HCT116 (cell line): ENCODE measurements at regions not wholly inside any gene's neighbourhood (a gene's known extent, or its start where the extent isn't known, plus 50 kb on each side); places are given as distances from the start of the nearest gene placed in this dataset.

Source experiments
- ATAC-seq: fragments of 200-7000 bp; cut with Tn5 transposase; 2 replicates; pipeline ENCODE4 v1.9.1; 2020; ENCODE audit warnings: mild to moderate bottlenecking, moderate library complexity
- BruUV-seq: library from RNA; stranded (reverse); fragments of 400-500 nt; replicated peaks from 2 replicates; lab custom pipeline; 2021; lab: Mats Ljungman, UMichigan
- CTCF ChIA-PET: fragments of 300-600 bp; sonication (Branson Sonifier 250); formaldehyde crosslinking; loops from one replicate; lab custom pipeline; 2021; ENCODE audit warnings: antibody characterized with exemption; lab: Charles Lee
- POLR2A ChIA-PET: fragments of 300-600, 350-600 bp; sonication (Branson Sonifier 250); formaldehyde crosslinking; loops from one replicate; lab custom pipeline; 2021; ENCODE audit warnings: antibody characterized with exemption; lab: Charles Lee
- RAD21 ChIA-PET, 2 experiments: fragments of 300-600 bp; sonication (Branson Sonifier 250); formaldehyde crosslinking; loops; one replicate each; lab custom pipeline; 2023; ENCODE audit warnings: low total read pairs in 2 of 2; ENCODE audit not compliant: uncharacterized antibody in 2 of 2, unreplicated experiment in 2 of 2, low non-redundant PET in 1 of 2; lab: Charles Lee
- DNase-seq: peaks from one replicate; pipeline ENCODE4 v3.0.0-alpha.2; 2010; ENCODE audit warnings: low read depth, low spot score
- H2AFZ ChIP-seq: fragments of 200-600 bp; shearing (Covaris generic), sonication (generic); 2 replicates; pipeline ENCODE4 v1.6.1; 2017; ENCODE audit warnings: low read depth, mixed run types, mixed read lengths, antibody characterized with exemption, low read length; ENCODE audit not compliant: poor library complexity, severe bottlenecking
- H3K27ac ChIP-seq: 2 replicates; pipeline ENCODE4 v1.5.1; 2012; ENCODE audit warnings: low read depth, low read length
- H3K27me3 ChIP-seq: fragments of 200-600 bp; sonication (generic); 2 replicates; pipeline ENCODE4 v1.6.1; 2016; ENCODE audit warnings: mixed run types, low read length, mixed read lengths; ENCODE audit not compliant: insufficient read depth
- H3K36me3 ChIP-seq, 2 experiments: fragments of 200-500 bp in 1 of 2; fragments of 200-600 bp in 1 of 2; sonication (Bioruptor generic) in 1 of 2; sonication (generic) in 1 of 2; 2 replicates each; pipeline versions ENCODE4 v1.5.1 to v1.6.1; 2014 to 2016; ENCODE audit warnings: low read length in 2 of 2, inconsistent platforms in 1 of 2, mixed read lengths in 1 of 2, mixed run types in 1 of 2; ENCODE audit not compliant: insufficient read depth in 2 of 2, control insufficient read depth in 1 of 2
- H3K4me1 ChIP-seq, 2 experiments: fragments of 200-600 bp in 1 of 2; sonication (generic) in 1 of 2; 2 replicates each; pipeline versions ENCODE4 v1.5.1 to v1.6.1; 2012 to 2017; ENCODE audit warnings: low read length in 2 of 2, inconsistent platforms in 1 of 2, mild to moderate bottlenecking in 1 of 2, mixed read lengths in 1 of 2, mixed run types in 1 of 2, moderate library complexity in 1 of 2; ENCODE audit not compliant: insufficient read depth in 2 of 2, control insufficient read depth in 1 of 2
- H3K4me2 ChIP-seq: fragments of 200-600 bp; sonication (generic); 2 replicates; pipeline ENCODE4 v1.6.1; 2017; ENCODE audit warnings: mixed run types, low read length, mixed read lengths
- H3K4me3 ChIP-seq, 2 experiments: fragments of 200-600 bp in 1 of 2; sonication (generic) in 1 of 2; replicated peaks in 1 of 2; 2 replicates each; pipeline ENCODE4 v1.5.1; 2011 to 2016; ENCODE audit warnings: low read length in 2 of 2, control low read depth in 1 of 2, low read depth in 1 of 2, mild to moderate bottlenecking in 1 of 2, mixed read lengths in 1 of 2, mixed run types in 1 of 2
- H3K79me2 ChIP-seq: fragments of 200-600 bp; sonication (generic); 2 replicates; pipeline ENCODE4 v1.6.1; 2017; ENCODE audit warnings: mild to moderate bottlenecking, mixed run types, low read length, moderate library complexity, mixed read lengths; ENCODE audit not compliant: insufficient read depth
- H3K9ac ChIP-seq: fragments of 200-600 bp; sonication (generic); 2 replicates; pipeline ENCODE4 v1.6.1; 2016; ENCODE audit warnings: low read length, mixed read lengths
- H3K9me2 ChIP-seq: fragments of 200-600 bp; sonication (generic), shearing (Covaris generic); 2 replicates; pipeline ENCODE4 v1.6.1; 2017; ENCODE audit warnings: mixed run types, mild to moderate bottlenecking, moderate library complexity; ENCODE audit not compliant: insufficient read depth
- H3K9me3 ChIP-seq, 2 experiments: fragments of 200-500 bp in 1 of 2; fragments of 200-600 bp in 1 of 2; sonication (Bioruptor generic) in 1 of 2; sonication (generic) in 1 of 2; 2 replicates each; pipeline ENCODE4 v1.6.1; 2014 to 2017; ENCODE audit warnings: low read length in 2 of 2, mixed read lengths in 2 of 2, inconsistent platforms in 1 of 2, low read depth in 1 of 2, mild to moderate bottlenecking in 1 of 2, mixed run types in 1 of 2, moderate library complexity in 1 of 2; ENCODE audit not compliant: control insufficient read depth in 1 of 2, insufficient read depth in 1 of 2
- H4K20me1 ChIP-seq: fragments of 200-600 bp; sonication (generic), shearing (Covaris generic); 2 replicates; pipeline ENCODE4 v1.6.1; 2017; ENCODE audit warnings: mixed run types, mild to moderate bottlenecking, moderate library complexity; ENCODE audit not compliant: insufficient read depth
- CBX3 ChIP-seq: IDR thresholded peaks from 2 replicates; pipeline ENCODE4 v1.6.1; 2012; ENCODE audit warnings: low read depth
- ELF1 ChIP-seq: IDR thresholded peaks from 2 replicates; pipeline ENCODE4 v1.6.1; 2012; ENCODE audit warnings: low read depth, borderline replicate concordance
- EZH2phosphoT487 ChIP-seq: fragments of 200-600 bp; IDR thresholded peaks from 2 replicates; pipeline ENCODE4 v1.6.1; 2018; ENCODE audit warnings: antibody characterized with exemption, borderline replicate concordance
- FOSL1 ChIP-seq: IDR thresholded peaks from 2 replicates; pipeline ENCODE4 v1.6.1; 2012; ENCODE audit warnings: low read depth
- JUND ChIP-seq: IDR thresholded peaks from 2 replicates; pipeline ENCODE4 v1.6.1; 2012
- POLR2AphosphoS5 ChIP-seq: IDR thresholded peaks from 2 replicates; pipeline ENCODE4 v1.6.1; 2011; ENCODE audit warnings: mild to moderate bottlenecking, low read depth, low read length, moderate library complexity
- RAD21 ChIP-seq: IDR thresholded peaks from 2 replicates; pipeline ENCODE4 v1.6.1; 2012; ENCODE audit warnings: low read depth, mild to moderate bottlenecking
- SIN3A ChIP-seq: IDR thresholded peaks from 2 replicates; pipeline ENCODE4 v1.6.1; 2012; ENCODE audit warnings: low read depth
- SP1 ChIP-seq: IDR thresholded peaks from 2 replicates; pipeline ENCODE4 v1.6.1; 2012; ENCODE audit warnings: low read depth
- SRF ChIP-seq: IDR thresholded peaks from 2 replicates; pipeline ENCODE4 v1.6.1; 2012; ENCODE audit warnings: low read depth
- YY1 ChIP-seq: IDR thresholded peaks from 2 replicates; pipeline ENCODE4 v1.6.1; 2011; ENCODE audit warnings: low read length, low read depth, moderate library complexity, mild to moderate bottlenecking; ENCODE audit not compliant: insufficient replicate concordance; ENCODE audit errors: extremely low read depth
- intact Hi-C: fragments of 100-400 bp; cut with micrococcal nuclease; formaldehyde crosslinking; loops from 2 replicates; pipeline ENCODE4 v1.10.0; 2022
- TF ChIP-seq, protein P1 (sequence below), 3 experiments: fragments of 200-600 bp in 1 of 3; sonication (generic) in 1 of 3; IDR thresholded peaks in 2 of 3; conservative IDR thresholded peaks in 1 of 3; 2 replicates each; pipeline ENCODE4 v1.5.1; 2012 to 2017; ENCODE audit warnings: low read depth in 2 of 3, low read length in 2 of 3, antibody characterized with exemption in 1 of 3, borderline replicate concordance in 1 of 3, control low read depth in 1 of 3, mild to moderate bottlenecking in 1 of 3, mixed read lengths in 1 of 3, mixed run types in 1 of 3, moderate library complexity in 1 of 3; ENCODE audit not compliant: insufficient read depth in 1 of 3
- TF ChIP-seq, protein P2 (sequence below): IDR thresholded peaks from 2 replicates; pipeline ENCODE4 v1.6.1; 2012; ENCODE audit warnings: low read depth
- TF ChIP-seq, protein P3 (sequence below): IDR thresholded peaks from 2 replicates; pipeline ENCODE4 v1.6.1; 2012

DNA sequence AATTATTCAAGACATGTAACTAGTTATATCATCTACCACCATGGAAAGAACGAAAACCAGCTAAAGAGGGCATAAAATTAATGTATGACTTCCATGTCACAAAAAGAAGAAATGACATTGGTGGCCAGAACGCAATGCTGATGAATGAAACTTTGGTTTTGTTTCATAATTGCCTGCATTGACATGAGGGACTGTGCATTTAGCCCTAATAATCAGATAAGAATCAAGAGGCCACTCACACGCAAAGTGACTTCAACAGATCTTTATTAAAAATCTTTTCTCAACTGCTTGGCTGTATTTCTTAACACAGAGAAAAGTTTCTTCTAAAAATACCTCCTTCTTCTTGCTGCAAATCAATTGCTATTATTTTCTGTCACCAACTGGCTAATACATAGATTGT, 184.7 kb upstream of the RUNX1 start:
- H3K9me2 ChIP-seq: no peaks in the 10 kb centered on the region
- POLR2A ChIA-PET: interaction anchor here (1.0 to 1.4 kb wide), 2 partner anchors 11 to 23 kb away, joined by 4 to 5 read pairs; no protein-coding TSS in a partner anchor
- RAD21 ChIA-PET: no interaction called here
- intact Hi-C loops: no loop called here
- H3K4me1 ChIP-seq: peaks cover 28 to 35% of the 10 kb centered on the region in 2 experiments
- H3K36me3 ChIP-seq: no peaks in the 10 kb centered on the region
- no peak for DNase-seq
- H3K79me2 ChIP-seq: no peaks in the 10 kb centered on the region
- no peak overlapping the region for H2AFZ ChIP-seq
- no TSS peak for BruUV-seq
- CTCF ChIA-PET: no interaction called here
- no peaks in the 10 kb centered on the region for H3K27me3 ChIP-seq
- H3K9me3 ChIP-seq: no peaks in the 10 kb centered on the region
- H3K9ac ChIP-seq: no peak overlapping the region
- no peak overlapping the region for H3K4me3 ChIP-seq
- TF ChIP-seq RAD21 (no peak), SRF (no peak), JUND (no peak), SP1 (no peak), YY1 (no peak), CBX3 (no peak)
- peak overlapping the region; percentile 51; the same call in 1 of the 2 replicates for H3K27ac ChIP-seq
- H3K4me2 ChIP-seq: peak overlapping the region; percentile 61; the same call in 1 of the 2 replicates
- no peak for ATAC-seq
- H4K20me1 ChIP-seq: no peaks in the 10 kb centered on the region

DNA sequence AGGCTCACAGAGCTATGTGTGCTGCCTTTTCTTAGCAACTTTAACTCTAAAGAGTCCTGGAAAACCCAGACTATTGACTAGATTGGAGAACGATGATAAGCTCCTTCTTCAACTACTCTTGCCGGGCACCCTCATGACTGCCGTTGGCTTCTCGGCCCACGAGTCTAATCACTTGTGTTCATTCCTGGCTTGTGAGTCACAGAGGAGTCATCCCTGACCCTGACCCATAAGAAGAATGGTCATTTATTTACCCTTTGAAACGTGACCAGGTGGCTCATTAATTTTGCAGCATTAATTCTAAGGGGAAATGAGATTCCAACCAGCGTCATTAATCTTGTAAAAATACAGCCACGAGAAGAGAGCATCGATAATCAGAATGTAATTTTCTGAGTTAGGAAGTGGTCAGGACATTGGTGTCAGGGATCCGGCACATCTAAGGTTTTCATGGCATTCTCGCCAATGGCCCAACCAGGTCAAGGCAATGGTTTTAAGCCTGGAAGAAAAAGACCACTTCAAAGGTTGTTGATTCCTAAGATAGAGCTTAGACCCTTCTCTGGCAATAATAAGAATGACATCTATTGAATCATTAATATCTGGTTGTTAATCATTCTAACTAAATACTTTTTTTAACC, 183.6 kb upstream of the RUNX1 start:
- Histone ChIP-seq H2AFZ (peak overlapping the region; percentile 25), H3K9me3 (no peaks in the 10 kb centered on the region), H4K20me1 (no peaks in the 10 kb centered on the region), H3K79me2 (no peaks in the 10 kb centered on the region), H3K36me3 (no peaks in the 10 kb centered on the region), H3K4me3 (peak overlapping the region in 1 of 2 experiments; percentile 7; a peak in 1 of 4 replicates), H3K9ac (peak overlapping the region; percentile 10), H3K27ac (peak overlapping the region; percentile 51; the same call in 1 of the 2 replicates), H3K27me3 (no peaks in the 10 kb centered on the region), H3K9me2 (no peaks in the 10 kb centered on the region), H3K4me2 (peak overlapping the region; percentile 61), H3K4me1 (peaks cover 28 to 35% of the 10 kb centered on the region in 2 experiments)
- no TSS peak for BruUV-seq
- RAD21 ChIA-PET: interaction anchor here in 1 of 2 experiments (1.2 kb wide), 1 partner anchor 24 kb away, joined by 3 read pairs; no protein-coding TSS in a partner anchor
- CTCF ChIA-PET: no interaction called here
- DNase-seq (peak; percentile 88), ATAC-seq (peak; percentile 94)
- POLR2A ChIA-PET: interaction anchor here (1.0 to 2.8 kb wide), 3 partner anchors 10 to 24 kb away, joined by 4 to 13 read pairs (median 5); no protein-coding TSS in a partner anchor
- intact Hi-C loops: no loop called here
- TF ChIP-seq POLR2AphosphoS5: no peak
- TF ChIP-seq, protein P1, sequence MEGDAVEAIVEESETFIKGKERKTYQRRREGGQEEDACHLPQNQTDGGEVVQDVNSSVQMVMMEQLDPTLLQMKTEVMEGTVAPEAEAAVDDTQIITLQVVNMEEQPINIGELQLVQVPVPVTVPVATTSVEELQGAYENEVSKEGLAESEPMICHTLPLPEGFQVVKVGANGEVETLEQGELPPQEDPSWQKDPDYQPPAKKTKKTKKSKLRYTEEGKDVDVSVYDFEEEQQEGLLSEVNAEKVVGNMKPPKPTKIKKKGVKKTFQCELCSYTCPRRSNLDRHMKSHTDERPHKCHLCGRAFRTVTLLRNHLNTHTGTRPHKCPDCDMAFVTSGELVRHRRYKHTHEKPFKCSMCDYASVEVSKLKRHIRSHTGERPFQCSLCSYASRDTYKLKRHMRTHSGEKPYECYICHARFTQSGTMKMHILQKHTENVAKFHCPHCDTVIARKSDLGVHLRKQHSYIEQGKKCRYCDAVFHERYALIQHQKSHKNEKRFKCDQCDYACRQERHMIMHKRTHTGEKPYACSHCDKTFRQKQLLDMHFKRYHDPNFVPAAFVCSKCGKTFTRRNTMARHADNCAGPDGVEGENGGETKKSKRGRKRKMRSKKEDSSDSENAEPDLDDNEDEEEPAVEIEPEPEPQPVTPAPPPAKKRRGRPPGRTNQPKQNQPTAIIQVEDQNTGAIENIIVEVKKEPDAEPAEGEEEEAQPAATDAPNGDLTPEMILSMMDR (IDR thresholded peaks at IDR 0.05 in 2 of 3, conservative IDR thresholded peaks at IDR 0.05 in 1 of 3; ENCODE audit: borderline replicate concordance in 1 of 3, insufficient read depth in 1 of 3, low read depth in 2 of 3, low read length in 2 of 3): no peak
- TF ChIP-seq SRF: peak; percentile 60; the same call in 1 of the 2 replicates
- TF ChIP-seq JUND: peak; percentile 88
- TF ChIP-seq, protein P2, sequence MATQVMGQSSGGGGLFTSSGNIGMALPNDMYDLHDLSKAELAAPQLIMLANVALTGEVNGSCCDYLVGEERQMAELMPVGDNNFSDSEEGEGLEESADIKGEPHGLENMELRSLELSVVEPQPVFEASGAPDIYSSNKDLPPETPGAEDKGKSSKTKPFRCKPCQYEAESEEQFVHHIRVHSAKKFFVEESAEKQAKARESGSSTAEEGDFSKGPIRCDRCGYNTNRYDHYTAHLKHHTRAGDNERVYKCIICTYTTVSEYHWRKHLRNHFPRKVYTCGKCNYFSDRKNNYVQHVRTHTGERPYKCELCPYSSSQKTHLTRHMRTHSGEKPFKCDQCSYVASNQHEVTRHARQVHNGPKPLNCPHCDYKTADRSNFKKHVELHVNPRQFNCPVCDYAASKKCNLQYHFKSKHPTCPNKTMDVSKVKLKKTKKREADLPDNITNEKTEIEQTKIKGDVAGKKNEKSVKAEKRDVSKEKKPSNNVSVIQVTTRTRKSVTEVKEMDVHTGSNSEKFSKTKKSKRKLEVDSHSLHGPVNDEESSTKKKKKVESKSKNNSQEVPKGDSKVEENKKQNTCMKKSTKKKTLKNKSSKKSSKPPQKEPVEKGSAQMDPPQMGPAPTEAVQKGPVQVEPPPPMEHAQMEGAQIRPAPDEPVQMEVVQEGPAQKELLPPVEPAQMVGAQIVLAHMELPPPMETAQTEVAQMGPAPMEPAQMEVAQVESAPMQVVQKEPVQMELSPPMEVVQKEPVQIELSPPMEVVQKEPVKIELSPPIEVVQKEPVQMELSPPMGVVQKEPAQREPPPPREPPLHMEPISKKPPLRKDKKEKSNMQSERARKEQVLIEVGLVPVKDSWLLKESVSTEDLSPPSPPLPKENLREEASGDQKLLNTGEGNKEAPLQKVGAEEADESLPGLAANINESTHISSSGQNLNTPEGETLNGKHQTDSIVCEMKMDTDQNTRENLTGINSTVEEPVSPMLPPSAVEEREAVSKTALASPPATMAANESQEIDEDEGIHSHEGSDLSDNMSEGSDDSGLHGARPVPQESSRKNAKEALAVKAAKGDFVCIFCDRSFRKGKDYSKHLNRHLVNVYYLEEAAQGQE: no peak
- no peak for TF ChIP-seq EZH2phosphoT487
- TF ChIP-seq ELF1: no peak
- TF ChIP-seq RAD21: peak; percentile 22; the same call in 1 of the 2 replicates
- peak; percentile 95 for TF ChIP-seq FOSL1
- TF ChIP-seq, protein P3, sequence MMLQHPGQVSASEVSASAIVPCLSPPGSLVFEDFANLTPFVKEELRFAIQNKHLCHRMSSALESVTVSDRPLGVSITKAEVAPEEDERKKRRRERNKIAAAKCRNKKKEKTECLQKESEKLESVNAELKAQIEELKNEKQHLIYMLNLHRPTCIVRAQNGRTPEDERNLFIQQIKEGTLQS: peak; percentile 30; the same call in 1 of the 2 replicates
- TF ChIP-seq SIN3A: no peak
